WI38 (cell line): ENCODE measurements at regions not wholly inside any gene's neighbourhood (a gene's known extent, or its start where the extent isn't known, plus 50 kb on each side); places are given as distances from the start of the nearest gene placed in this dataset.

Experiments used
- H3K4me3 ChIP-seq: 2 replicates; pipeline ENCODE4 v1.5.1; 2011; ENCODE audit warnings: low read depth, mild to moderate bottlenecking, control low read depth, low read length
- TF ChIP-seq, protein P1 (sequence below): IDR thresholded peaks from 2 replicates; pipeline ENCODE4 v1.5.1; 2012; ENCODE audit warnings: low read depth, mild to moderate bottlenecking, control low read depth, low read length

DNA sequence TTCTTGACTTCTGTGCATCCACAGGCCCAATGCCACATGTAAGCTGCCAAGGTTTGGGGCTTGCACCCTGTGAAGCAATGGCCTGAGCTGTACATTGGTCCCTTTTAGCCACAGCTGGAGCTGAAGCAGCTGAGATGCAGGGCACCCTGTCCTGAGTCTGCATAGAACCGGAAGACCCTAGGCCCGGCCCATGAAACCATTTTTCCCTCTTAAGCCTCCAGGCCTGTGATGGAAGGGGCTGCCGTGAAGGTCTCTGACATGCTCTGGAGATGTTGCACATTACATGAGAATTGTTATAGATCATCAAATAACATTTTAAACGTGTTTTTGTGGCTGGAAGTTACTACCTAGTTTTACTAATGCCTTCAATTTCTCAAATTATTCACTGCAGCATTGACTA, 188.7 kb downstream of the RPAP3 start:
- TF ChIP-seq, protein P1, sequence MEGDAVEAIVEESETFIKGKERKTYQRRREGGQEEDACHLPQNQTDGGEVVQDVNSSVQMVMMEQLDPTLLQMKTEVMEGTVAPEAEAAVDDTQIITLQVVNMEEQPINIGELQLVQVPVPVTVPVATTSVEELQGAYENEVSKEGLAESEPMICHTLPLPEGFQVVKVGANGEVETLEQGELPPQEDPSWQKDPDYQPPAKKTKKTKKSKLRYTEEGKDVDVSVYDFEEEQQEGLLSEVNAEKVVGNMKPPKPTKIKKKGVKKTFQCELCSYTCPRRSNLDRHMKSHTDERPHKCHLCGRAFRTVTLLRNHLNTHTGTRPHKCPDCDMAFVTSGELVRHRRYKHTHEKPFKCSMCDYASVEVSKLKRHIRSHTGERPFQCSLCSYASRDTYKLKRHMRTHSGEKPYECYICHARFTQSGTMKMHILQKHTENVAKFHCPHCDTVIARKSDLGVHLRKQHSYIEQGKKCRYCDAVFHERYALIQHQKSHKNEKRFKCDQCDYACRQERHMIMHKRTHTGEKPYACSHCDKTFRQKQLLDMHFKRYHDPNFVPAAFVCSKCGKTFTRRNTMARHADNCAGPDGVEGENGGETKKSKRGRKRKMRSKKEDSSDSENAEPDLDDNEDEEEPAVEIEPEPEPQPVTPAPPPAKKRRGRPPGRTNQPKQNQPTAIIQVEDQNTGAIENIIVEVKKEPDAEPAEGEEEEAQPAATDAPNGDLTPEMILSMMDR: no peak
- H3K4me3 ChIP-seq: no peak overlapping the region

- TF ChIP-seq, protein P1: no peak
- H3K4me3 ChIP-seq: no peak overlapping the region
Measured at GRCh38 chr12:47509398-47509851, 196.4 kb downstream of the RPAP3 start.

GRCh38 chr12:47507221-47507620, 198.6 kb downstream of the RPAP3 start:
- TF ChIP-seq, protein P1: no peak
- H3K4me3 ChIP-seq: no peak overlapping the region

- TF ChIP-seq, protein P1: no peak
- H3K4me3 ChIP-seq: no peak overlapping the region
Measured at GRCh38 chr12:47504775-47505446, 200.9 kb downstream of the RPAP3 start.

GRCh38 chr12:47493801-47494200, 212.0 kb downstream of the RPAP3 start:
- TF ChIP-seq, protein P1: no peak
- H3K4me3 ChIP-seq: no peak overlapping the region

DNA sequence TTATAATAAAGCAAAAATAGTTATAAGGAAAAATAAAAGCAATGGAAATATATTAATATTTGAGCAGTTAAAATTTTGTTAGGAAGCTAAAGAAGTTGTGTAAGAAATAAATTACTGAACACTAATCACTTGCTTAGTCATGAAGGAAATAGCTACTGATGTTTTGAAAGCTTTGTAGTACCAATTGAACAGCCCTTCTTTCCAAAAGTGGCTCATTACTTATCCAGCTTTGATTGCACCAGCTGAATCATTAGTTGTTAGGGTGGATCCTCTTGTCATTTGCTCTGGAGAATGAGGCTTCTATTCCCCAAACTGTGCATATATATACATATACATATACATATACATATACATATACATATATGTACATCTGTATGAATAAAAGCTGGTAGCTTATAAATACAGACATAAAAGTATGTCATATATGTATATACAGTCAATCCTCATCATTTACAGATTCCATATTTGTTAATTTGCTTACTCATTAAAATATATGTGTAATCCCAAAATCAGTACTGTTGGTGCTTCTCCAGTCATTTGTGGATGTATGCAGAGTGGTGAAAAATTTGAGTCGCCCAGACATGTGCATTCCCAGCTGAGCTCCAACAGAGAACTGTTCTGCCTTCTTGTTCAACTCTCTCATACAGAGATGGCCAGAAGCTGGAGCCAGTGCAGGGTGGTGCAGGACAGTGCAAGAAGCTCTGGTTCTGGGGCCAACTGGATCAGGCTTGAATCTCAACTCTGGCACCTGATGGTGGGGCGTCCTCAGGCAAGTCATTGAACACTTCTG, 214.1 kb downstream of the RPAP3 start:
- TF ChIP-seq, protein P1: no peak
- no peak overlapping the region for H3K4me3 ChIP-seq

DNA sequence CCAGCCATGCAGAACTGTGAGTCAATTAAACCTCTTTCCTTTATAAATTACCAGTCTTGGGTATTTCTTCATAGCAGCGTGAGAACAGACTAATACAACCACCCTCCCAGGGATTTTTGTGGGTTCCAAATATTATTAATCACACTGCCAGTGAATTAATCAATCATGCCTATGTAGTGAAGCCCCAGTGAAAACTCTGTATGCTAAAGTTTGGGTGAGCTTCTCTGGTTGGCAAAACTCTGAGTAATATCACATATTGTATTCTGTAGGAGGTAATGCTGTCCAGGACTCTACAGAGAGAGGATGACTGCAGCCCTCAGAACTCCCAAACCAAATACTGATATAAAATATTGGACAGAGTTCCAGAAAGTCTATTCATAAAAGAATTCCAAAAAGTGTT, 216.9 kb downstream of the RPAP3 start:
- TF ChIP-seq, protein P1: no peak
- H3K4me3 ChIP-seq: no peak overlapping the region
